ENCODE measurements at regions not wholly inside any gene's neighbourhood (a gene's known extent, or its start where the extent isn't known, plus 50 kb on each side); places are given as distances from the start of the nearest gene placed in this dataset.

- TF ChIP-seq RAD21 (IDR thresholded peaks at IDR 0.05; ENCODE audit: low read length) (no peak), FOS (IDR thresholded peaks at IDR 0.05; ENCODE audit: low read depth, low read length) (no peak), MAZ (IDR thresholded peaks at IDR 0.05; ENCODE audit: borderline replicate concordance, low read depth, low read length) (no peak), RCOR1 (IDR thresholded peaks at IDR 0.05; ENCODE audit: insufficient replicate concordance, low read length) (no peak), RFX5 (IDR thresholded peaks at IDR 0.05; ENCODE audit: low read depth, low read length) (no peak), USF2 (IDR thresholded peaks at IDR 0.05; ENCODE audit: low read depth, low read length) (no peak), CEBPB (IDR thresholded peaks at IDR 0.05; ENCODE audit: low read depth, low read length) (no peak), SMC3 (IDR thresholded peaks at IDR 0.05; ENCODE audit: low read depth, low read length) (no peak), POLR2A (IDR thresholded peaks at IDR 0.05; ENCODE audit: low read depth, low read length) (no peak), BHLHE40 (IDR thresholded peaks at IDR 0.05; ENCODE audit: low read depth, low read length) (no peak)
- TF ChIP-seq, protein P1, sequence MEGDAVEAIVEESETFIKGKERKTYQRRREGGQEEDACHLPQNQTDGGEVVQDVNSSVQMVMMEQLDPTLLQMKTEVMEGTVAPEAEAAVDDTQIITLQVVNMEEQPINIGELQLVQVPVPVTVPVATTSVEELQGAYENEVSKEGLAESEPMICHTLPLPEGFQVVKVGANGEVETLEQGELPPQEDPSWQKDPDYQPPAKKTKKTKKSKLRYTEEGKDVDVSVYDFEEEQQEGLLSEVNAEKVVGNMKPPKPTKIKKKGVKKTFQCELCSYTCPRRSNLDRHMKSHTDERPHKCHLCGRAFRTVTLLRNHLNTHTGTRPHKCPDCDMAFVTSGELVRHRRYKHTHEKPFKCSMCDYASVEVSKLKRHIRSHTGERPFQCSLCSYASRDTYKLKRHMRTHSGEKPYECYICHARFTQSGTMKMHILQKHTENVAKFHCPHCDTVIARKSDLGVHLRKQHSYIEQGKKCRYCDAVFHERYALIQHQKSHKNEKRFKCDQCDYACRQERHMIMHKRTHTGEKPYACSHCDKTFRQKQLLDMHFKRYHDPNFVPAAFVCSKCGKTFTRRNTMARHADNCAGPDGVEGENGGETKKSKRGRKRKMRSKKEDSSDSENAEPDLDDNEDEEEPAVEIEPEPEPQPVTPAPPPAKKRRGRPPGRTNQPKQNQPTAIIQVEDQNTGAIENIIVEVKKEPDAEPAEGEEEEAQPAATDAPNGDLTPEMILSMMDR (conservative IDR thresholded peaks at IDR 0.05; ENCODE audit: low read depth, low read length) = no peak
Observed at GRCh38 chr5:112077180-112077579, 320.2 kb upstream of the NREP start.
